Cardiac muscle cell (in vitro differentiated cells and primary cell): ENCODE measurements at regions not wholly inside any gene's neighbourhood (a gene's known extent, or its start where the extent isn't known, plus 50 kb on each side); places are given as distances from the start of the nearest gene placed in this dataset.
A peak's percentile ranks its signal among the peaks of the same experiment; 100 is the strongest.

Experiments used
- DNase-seq, 2 donors: peaks; one replicate each; pipeline versions ENCODE4 v3.0.0 to v3.0.0-alpha.2; 2010 to 2017; ENCODE audit warnings: low read depth in 1 of 2, low spot score in 1 of 2
- H3K27ac ChIP-seq: fragments of 200-600 bp; sonication (generic); 2 replicates; pipeline ENCODE4 v1.5.1; 2016
- H3K27me3 ChIP-seq: fragments of 200-600 bp; sonication (generic); 2 replicates; pipeline ENCODE4 v1.6.0; 2016; ENCODE audit warnings: control low read depth
- H3K36me3 ChIP-seq: fragments of 200-600 bp; sonication (generic); 2 replicates; pipeline ENCODE4 v1.5.1; 2016; ENCODE audit warnings: control low read depth
- H3K4me1 ChIP-seq: fragments of 200-600 bp; sonication (generic); 2 replicates; pipeline ENCODE4 v1.8.1; 2017; ENCODE audit warnings: low read depth, mild to moderate bottlenecking, mixed run types
- H3K4me3 ChIP-seq: fragments of 200-600 bp; sonication (generic); 2 replicates; pipeline ENCODE4 v1.5.1; 2016; ENCODE audit warnings: mild to moderate bottlenecking
- H3K9me3 ChIP-seq: fragments of 200-600 bp; sonication (generic); 2 replicates; pipeline ENCODE4 v1.5.1; 2017; ENCODE audit warnings: low read depth, mild to moderate bottlenecking, control low read depth
- CTCF ChIP-seq: IDR thresholded peaks from 2 replicates; pipeline ENCODE4 v1.5.1; 2012; ENCODE audit warnings: low read depth, mild to moderate bottlenecking, low read length

GRCh38 chr13:91195789-91196188 lies 151.7 kb upstream of the MIR17HG start:
- Histone ChIP-seq H3K9me3 (no peaks in the 10 kb centered on the region), H3K27me3 (no peaks in the 10 kb centered on the region), H3K36me3 (no peaks in the 10 kb centered on the region), H3K4me1 (peaks cover 4% of the 10 kb centered on the region), H3K4me3 (no peak overlapping the region), H3K27ac (no peak overlapping the region)
- no peak for TF ChIP-seq CTCF
- no peak for DNase-seq

DNA sequence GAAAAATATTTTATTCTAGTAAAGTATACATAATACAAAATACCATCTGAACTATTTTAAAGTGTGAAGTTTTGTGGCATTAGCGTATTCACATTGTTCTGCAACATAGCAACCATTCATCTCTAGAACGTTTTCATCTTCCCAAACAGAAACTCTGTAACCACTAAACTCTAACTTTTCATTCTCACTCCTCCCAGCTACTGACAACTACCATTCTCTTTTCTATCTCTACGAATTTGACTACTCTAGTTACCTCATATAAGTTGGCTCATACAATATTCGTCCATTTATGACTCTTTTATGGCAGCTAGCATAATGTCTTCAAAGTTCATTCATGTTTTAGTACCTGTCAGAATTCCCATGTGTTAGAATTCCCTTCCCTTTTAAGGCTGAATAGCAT lies 150.5 kb upstream of the MIR17HG start:
- no peak overlapping the region for H3K27ac ChIP-seq
- H3K27me3 ChIP-seq, result no peaks in the 10 kb centered on the region
- TF ChIP-seq CTCF, result no peak
- H3K4me3 ChIP-seq, result no peak overlapping the region
- H3K36me3 ChIP-seq, result no peaks in the 10 kb centered on the region
- peaks cover 4% of the 10 kb centered on the region for H3K4me1 ChIP-seq
- H3K9me3 ChIP-seq, result no peaks in the 10 kb centered on the region
- DNase-seq, result no peak

DNA sequence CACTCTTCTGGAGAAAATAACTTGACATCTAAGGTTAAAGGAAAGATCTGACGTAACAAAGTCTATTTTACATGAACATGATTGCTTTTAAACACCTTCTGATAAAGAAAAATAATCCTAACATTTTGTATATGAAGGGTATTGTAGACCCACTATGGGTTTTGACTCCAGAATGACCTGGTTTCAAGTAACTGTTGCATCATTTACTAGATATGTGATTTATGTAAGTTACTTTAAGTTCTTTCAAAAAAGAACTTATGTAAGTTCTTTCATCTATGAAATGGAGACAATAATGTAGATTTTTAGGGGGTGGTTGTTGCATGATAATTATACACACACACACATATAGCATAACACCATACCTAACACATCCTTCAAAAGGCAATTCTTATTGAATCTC lies 147.6 kb upstream of the MIR17HG start:
- no peak for DNase-seq
- Histone ChIP-seq H3K9me3 (no peaks in the 10 kb centered on the region), H3K36me3 (no peaks in the 10 kb centered on the region), H3K4me1 (peaks cover 4% of the 10 kb centered on the region), H3K4me3 (no peak overlapping the region), H3K27ac (no peak overlapping the region), H3K27me3 (no peaks in the 10 kb centered on the region)
- TF ChIP-seq CTCF, result no peak

DNA sequence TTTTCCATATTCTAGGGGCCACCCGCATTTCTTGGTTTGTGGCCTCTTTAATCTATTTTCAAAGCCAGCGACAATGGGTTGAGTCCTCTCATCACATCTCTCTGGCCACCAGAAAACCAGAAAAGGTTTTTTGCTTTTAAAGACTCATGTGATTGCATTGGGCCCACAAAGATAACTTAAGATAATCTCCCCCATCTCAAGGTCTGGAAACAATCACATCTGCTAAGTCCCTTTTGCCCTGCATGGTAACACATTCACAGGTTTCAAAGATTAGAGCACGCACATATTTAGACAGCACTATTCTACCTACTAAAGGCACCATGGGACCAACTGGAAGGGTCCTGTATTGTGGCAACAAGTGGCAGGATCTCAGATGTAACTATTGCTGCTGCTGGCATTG lies 147.0 kb upstream of the MIR17HG start:
- no peak for DNase-seq
- peaks cover 4% of the 10 kb centered on the region for H3K4me1 ChIP-seq
- H3K36me3 ChIP-seq, result no peaks in the 10 kb centered on the region
- H3K4me3 ChIP-seq, result no peak overlapping the region
- peak overlapping the region; percentile 12 for H3K27ac ChIP-seq
- H3K9me3 ChIP-seq, result no peaks in the 10 kb centered on the region
- no peak for TF ChIP-seq CTCF
- no peaks in the 10 kb centered on the region for H3K27me3 ChIP-seq

GRCh38 chr13:91203430-91203829 lies 144.1 kb upstream of the MIR17HG start:
- TF ChIP-seq CTCF, result no peak
- no peak overlapping the region for H3K27ac ChIP-seq
- H3K36me3 ChIP-seq, result no peaks in the 10 kb centered on the region
- no peaks in the 10 kb centered on the region for H3K27me3 ChIP-seq
- no peaks in the 10 kb centered on the region for H3K9me3 ChIP-seq
- H3K4me3 ChIP-seq, result no peak overlapping the region
- H3K4me1 ChIP-seq, result peaks cover 15% of the 10 kb centered on the region
- DNase-seq, result no peak

- Histone ChIP-seq H3K27me3 (no peaks in the 10 kb centered on the region), H3K4me3 (no peak overlapping the region), H3K4me1 (peaks cover 11% of the 10 kb centered on the region), H3K27ac (no peak overlapping the region), H3K9me3 (no peaks in the 10 kb centered on the region), H3K36me3 (no peaks in the 10 kb centered on the region)
- TF ChIP-seq CTCF, result no peak
- peak in 1 of 2 donors; percentile 55 for DNase-seq
These were observed 140.2 kb upstream of the MIR17HG start for GRCh38 chr13:91207261-91207660.
